GM21717 (cell line): ENCODE measurements at regions not wholly inside any gene's neighbourhood (a gene's known extent, or its start where the extent isn't known, plus 50 kb on each side); places are given as distances from the start of the nearest gene placed in this dataset.

Source experiments
- ATAC-seq: cut with Tn5 transposase; IDR thresholded peaks from one replicate; pipeline ENCODE4 v1.9.1; 2021; ENCODE audit warnings: mild to moderate bottlenecking, moderate library complexity; ENCODE audit not compliant: unreplicated experiment

- ATAC-seq: no peak
These were observed 233.9 kb downstream of the RAB28 start for GRCh38 chr4:13250263-13250662.

DNA sequence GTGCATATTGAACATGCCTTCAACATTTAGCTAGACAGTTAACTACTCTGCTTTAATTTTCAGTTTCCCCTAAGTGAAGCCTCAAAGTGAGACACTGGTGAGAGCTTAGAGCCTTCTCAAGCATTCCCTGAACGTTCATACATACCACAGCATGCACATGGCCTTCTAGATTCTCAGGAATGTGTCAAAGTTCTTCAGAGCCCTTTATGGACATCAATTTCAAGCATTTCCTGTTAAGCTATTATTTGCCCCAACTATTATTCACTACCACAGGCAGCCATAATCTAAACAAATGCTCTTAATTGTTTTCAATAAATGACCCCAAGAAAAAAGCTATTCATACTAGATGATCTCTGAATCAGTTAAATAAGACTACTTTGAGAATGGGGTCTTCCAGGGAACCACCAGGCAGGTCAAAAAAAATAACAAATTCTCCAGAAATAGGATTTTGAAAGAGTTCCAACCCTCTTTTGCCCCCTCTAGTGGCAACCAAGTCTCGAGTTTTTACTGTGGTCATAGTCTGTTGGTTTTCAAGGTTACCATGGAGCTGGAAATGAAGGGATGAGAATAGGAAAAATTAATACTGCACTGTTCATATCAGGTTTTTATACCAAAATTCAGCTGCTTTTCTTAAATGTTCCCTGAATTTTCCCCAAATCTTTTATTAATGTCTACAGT, 235.4 kb downstream of the RAB28 start:
- ATAC-seq: no peak

DNA sequence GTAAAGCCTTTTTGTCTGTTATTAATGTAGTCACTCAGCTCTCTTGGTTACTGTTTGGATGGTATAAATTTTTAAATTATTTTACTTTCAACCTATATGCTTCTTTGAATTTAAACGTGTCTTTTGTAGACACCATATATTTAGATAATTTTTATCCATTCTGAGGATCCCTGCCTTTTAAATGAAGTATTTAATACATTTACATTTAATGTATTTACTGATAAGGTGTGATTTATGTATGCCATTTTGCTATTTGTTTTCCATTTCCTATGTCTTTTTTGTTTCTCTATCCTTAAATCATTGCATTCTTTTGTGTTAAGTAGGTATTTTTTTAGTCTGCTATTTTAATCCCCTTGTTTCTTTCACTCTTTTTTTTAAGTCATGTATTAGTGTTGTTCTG, 238.0 kb downstream of the RAB28 start:
- ATAC-seq: no peak

GRCh38 chr4:13244444-13244843, 239.7 kb downstream of the RAB28 start:
- no peak for ATAC-seq

- no peak for ATAC-seq
These were observed 241.0 kb downstream of the RAB28 start for GRCh38 chr4:13243152-13243551.

GRCh38 chr4:13240066-13240465, 244.1 kb downstream of the RAB28 start:
- no peak for ATAC-seq

- no peak for ATAC-seq
These were observed 245.2 kb downstream of the RAB28 start for GRCh38 chr4:13238936-13239335.

- no peak for ATAC-seq
These were observed 247.7 kb downstream of the RAB28 start for GRCh38 chr4:13236485-13236884.

DNA sequence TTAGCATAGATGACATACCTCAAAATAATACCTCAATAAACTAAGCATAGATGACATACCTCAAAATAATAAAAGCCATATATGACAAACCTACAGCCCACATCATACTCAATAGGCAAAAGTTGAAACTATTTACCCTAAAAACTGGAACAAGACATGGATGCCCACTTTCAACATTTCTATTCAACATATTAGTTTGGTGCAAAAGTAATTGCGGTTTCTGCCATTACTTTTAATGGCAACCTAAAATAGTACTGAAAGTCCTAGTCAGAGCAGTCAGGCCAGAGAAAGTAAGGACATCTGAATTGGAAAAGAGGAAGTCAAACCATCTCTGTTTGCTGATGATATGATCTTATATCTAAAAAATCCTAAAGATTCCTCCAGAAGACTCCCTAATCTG, 250.4 kb downstream of the RAB28 start:
- no peak for ATAC-seq

GRCh38 chr4:13219971-13220370, 264.2 kb downstream of the RAB28 start:
- no peak for ATAC-seq

DNA sequence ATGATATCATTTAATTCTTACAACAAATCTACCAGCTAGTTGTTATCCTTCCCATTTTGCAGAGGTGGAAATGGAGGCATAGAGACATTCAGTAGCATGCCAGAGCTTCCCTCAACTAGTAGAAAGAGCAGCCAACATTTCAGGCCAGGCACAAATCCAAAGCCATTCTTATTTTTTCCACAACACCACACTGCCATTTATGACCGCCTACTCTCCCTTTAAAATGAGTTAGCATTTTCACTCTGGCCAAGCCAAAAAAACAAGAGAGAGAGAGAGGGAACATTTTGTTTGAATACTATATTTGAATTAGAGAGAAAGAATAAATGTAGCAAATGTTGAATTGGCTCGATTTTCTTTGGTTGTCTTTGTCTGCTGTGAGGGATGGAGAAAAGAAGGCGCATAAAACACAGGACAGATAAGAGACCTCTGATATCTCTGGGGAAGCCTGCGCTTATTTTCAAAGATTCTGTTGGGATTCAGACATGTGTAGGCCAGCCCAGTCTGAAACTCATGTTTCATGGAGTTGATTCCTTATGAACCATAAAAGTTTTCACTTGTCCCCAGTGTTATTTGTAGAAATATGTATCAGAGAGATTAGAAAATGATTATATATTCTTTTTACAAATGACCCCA, 265.7 kb downstream of the RAB28 start:
- no peak for ATAC-seq

GRCh38 chr4:13215560-13215959, 268.6 kb downstream of the RAB28 start:
- no peak for ATAC-seq

- no peak for ATAC-seq
These were observed 271.2 kb downstream of the RAB28 start for GRCh38 chr4:13212936-13213335.

DNA sequence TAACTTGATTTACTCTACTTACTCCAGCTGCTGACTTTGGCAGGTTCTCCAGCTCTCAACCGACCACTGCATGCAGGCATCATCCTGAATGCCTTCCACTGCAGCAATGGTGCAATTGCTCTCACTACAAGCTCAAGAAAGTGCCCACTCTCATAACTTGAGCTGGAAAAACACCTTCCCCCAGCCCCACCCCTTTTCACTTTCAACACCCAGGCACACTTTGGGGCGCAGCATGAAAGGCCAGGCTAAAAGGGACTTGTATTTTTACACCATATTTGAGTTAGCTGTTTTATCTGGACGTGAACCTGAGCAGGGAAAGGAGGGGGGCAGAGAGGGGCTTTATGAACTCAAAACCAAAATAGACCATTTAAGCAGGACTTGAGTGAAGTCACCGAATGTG, 274.5 kb downstream of the RAB28 start:
- no peak for ATAC-seq

DNA sequence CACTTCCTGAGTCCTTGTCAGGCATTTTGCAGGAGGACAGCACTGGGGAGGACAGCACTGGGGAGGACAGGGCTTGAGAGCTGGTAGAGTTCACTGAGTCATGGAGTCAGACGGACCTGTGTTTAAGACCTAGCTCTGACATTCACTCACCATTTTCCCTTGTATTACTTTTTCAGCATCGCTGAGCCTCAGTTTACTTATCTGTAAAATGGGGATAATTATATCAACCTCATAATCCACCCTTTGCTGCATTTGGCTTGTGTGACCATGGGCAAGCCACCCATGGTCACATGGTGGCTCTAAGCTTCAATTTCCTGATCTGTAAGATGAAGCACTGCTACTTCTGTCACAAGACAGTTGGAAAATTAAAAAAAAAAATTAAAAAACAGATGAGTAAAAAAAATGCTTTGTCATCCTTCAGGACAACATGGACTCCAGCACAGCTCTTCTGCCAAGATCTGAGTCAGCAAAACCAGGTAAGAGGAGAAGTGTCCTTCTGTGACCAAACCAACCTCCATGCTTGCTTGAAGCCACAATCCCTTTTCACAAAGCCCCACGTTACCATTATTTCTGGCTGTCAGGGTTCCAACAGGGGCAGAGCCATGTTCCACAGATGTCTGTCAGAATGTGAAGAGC, 275.5 kb downstream of the RAB28 start:
- no peak for ATAC-seq

- no peak for ATAC-seq
These were observed 276.9 kb downstream of the RAB28 start for GRCh38 chr4:13207226-13207625.

GRCh38 chr4:13203101-13203500, 281.0 kb downstream of the RAB28 start:
- ATAC-seq: no peak

DNA sequence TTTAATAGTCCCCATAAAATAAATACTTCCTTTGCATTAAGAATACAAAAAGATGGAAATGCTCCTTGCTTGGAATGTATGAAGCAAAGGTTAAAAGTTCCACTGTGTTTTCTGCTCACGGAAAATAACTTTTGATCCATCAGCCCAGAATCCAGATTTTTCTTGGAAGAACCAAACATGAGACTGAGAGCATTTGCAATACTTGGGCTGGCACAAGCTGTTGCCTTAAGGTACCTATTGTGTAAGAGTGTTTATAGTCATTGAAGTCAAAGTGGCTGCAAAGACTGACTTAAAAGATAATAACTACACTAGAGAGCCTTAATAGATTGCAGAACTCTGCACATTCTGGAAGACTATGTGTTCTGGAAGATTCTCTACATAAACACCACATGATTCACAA, 281.4 kb downstream of the RAB28 start:
- ATAC-seq: no peak

- no peak for ATAC-seq
These were observed 282.9 kb downstream of the RAB28 start for GRCh38 chr4:13201241-13201640.

- no peak for ATAC-seq
These were observed 287.4 kb downstream of the RAB28 start for GRCh38 chr4:13196721-13197120.

GRCh38 chr4:13193662-13194061, 290.5 kb downstream of the RAB28 start:
- no peak for ATAC-seq

GRCh38 chr4:13190093-13190721, 293.9 kb downstream of the RAB28 start:
- ATAC-seq: no peak
